ENCODE measurements at regions not wholly inside any gene's neighbourhood (a gene's known extent, or its start where the extent isn't known, plus 50 kb on each side); places are given as distances from the start of the nearest gene placed in this dataset.

- no peak overlapping the region for H3K4me3 ChIP-seq (ENCODE audit: low read depth, low read length)
- no peak for DNase-seq (ENCODE audit: low read depth, low spot score)
- TF ChIP-seq CTCF (IDR thresholded peaks at IDR 0.05; ENCODE audit: low read depth, low read length): no peak
- in situ Hi-C loops (cut with HindIII; ENCODE audit: low sequenced_read_pairs): no loop called here
Measured at GRCh38 chr1:239843541-239843940, 248.1 kb upstream of the FMN2 start.

- H3K4me3 ChIP-seq (ENCODE audit: low read depth, low read length): no peak overlapping the region
- in situ Hi-C loops (cut with HindIII; ENCODE audit: low sequenced_read_pairs): no loop called here
- TF ChIP-seq CTCF (IDR thresholded peaks at IDR 0.05; ENCODE audit: low read depth, low read length): no peak
- no peak for DNase-seq (ENCODE audit: low read depth, low spot score)
Measured at GRCh38 chr1:239844833-239845232, 246.8 kb upstream of the FMN2 start.

- no peak for TF ChIP-seq CTCF (IDR thresholded peaks at IDR 0.05; ENCODE audit: low read depth, low read length)
- no peak overlapping the region for H3K4me3 ChIP-seq (ENCODE audit: low read depth, low read length)
- in situ Hi-C loops (cut with HindIII; ENCODE audit: low sequenced_read_pairs): no loop called here
- no peak for DNase-seq (ENCODE audit: low read depth, low spot score)
Measured at GRCh38 chr1:239854922-239855321, 236.8 kb upstream of the FMN2 start.

GRCh38 chr1:239856067-239856466 is 235.6 kb upstream of the FMN2 start:
- H3K4me3 ChIP-seq (ENCODE audit: low read depth, low read length): no peak overlapping the region
- no peak for TF ChIP-seq CTCF (IDR thresholded peaks at IDR 0.05; ENCODE audit: low read depth, low read length)
- in situ Hi-C loops (cut with HindIII; ENCODE audit: low sequenced_read_pairs): no loop called here
- DNase-seq (ENCODE audit: low read depth, low spot score): no peak

GRCh38 chr1:239856924-239857323 is 234.8 kb upstream of the FMN2 start:
- no peak for DNase-seq (ENCODE audit: low read depth, low spot score)
- no peak overlapping the region for H3K4me3 ChIP-seq (ENCODE audit: low read depth, low read length)
- in situ Hi-C loops (cut with HindIII; ENCODE audit: low sequenced_read_pairs): no loop called here
- no peak for TF ChIP-seq CTCF (IDR thresholded peaks at IDR 0.05; ENCODE audit: low read depth, low read length)

GRCh38 chr1:239858057-239858456 is 233.6 kb upstream of the FMN2 start:
- in situ Hi-C loops (cut with HindIII; ENCODE audit: low sequenced_read_pairs): no loop called here
- peak; percentile 60 for DNase-seq (ENCODE audit: low read depth, low spot score)
- TF ChIP-seq CTCF (IDR thresholded peaks at IDR 0.05; ENCODE audit: low read depth, low read length): no peak

GRCh38 chr1:239858529-239858928 is 233.2 kb upstream of the FMN2 start:
- H3K4me3 ChIP-seq (ENCODE audit: low read depth, low read length): no peak overlapping the region
- TF ChIP-seq CTCF (IDR thresholded peaks at IDR 0.05; ENCODE audit: low read depth, low read length): no peak
- no peak for DNase-seq (ENCODE audit: low read depth, low spot score)
- in situ Hi-C loops (cut with HindIII; ENCODE audit: low sequenced_read_pairs): no loop called here

More at GRCh38 chr1:239858057-239858456, 233.6 kb upstream of the FMN2 start:
- no peak overlapping the region for H3K4me3 ChIP-seq (ENCODE audit: low read depth, low read length)
